ENCODE measurements at regions not wholly inside any gene's neighbourhood (a gene's known extent, or its start where the extent isn't known, plus 50 kb on each side); places are given as distances from the start of the nearest gene placed in this dataset.

DNA sequence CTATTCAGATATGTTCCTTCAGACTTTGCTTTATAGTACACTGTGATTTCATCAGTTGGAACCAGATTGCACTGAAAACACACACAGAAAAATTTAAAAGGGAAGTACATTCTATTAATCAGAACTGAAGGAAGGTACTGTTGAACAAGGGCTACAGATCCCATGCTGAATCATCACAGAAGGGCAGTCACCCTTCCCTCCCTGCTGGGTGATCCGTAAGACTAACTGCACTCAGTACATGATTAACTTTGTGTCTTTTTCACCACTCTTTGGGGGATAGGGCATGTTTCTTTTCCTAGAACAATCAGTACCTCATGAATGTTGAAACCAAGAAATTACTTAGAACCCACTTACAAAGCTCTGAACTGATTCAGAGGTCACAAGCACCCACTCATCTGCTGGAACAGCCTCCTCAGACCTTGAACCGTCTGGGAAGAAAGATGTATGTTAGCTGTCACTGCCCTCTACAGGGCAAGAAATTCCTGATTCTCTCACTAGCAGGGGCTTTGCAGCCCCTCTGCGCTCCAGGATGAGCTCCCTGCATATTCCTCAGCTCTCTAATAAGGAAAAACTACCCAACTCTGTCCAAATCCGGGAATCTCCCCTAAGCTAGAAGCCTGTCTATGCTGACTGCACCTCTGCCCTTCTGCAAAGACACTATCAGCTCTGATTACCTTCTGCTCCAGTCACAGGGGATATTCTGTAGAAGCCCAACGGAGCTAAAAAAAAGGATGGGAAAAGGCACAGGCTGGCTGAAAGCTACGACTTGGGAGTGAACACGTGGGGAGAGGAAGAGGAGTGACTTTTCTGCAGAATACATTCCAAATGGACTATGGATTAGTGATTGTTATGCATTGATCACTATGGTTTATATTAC, 51.0 kb downstream of the IARS1 start:
- no peak for ATAC-seq
- Histone ChIP-seq H3K27me3 (no peaks in the 10 kb centered on the region), H3K27ac (no peak overlapping the region), H3K36me3 (peaks cover 8 to 100% of the 10 kb centered on the region in 2 donors), H3K4me1 (no peaks in the 10 kb centered on the region), H3K4me3 (no peak overlapping the region), H3K9me3 (no peaks in the 10 kb centered on the region)
- TF ChIP-seq, protein P1, sequence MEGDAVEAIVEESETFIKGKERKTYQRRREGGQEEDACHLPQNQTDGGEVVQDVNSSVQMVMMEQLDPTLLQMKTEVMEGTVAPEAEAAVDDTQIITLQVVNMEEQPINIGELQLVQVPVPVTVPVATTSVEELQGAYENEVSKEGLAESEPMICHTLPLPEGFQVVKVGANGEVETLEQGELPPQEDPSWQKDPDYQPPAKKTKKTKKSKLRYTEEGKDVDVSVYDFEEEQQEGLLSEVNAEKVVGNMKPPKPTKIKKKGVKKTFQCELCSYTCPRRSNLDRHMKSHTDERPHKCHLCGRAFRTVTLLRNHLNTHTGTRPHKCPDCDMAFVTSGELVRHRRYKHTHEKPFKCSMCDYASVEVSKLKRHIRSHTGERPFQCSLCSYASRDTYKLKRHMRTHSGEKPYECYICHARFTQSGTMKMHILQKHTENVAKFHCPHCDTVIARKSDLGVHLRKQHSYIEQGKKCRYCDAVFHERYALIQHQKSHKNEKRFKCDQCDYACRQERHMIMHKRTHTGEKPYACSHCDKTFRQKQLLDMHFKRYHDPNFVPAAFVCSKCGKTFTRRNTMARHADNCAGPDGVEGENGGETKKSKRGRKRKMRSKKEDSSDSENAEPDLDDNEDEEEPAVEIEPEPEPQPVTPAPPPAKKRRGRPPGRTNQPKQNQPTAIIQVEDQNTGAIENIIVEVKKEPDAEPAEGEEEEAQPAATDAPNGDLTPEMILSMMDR (IDR thresholded peaks at IDR 0.05), result peak in 2 of 4 experiments; percentile 11 to 41
- no peak for TF ChIP-seq POLR2AphosphoS5 (IDR thresholded peaks at IDR 0.05)
- 45 to 49% methylated on average over 5 to 7 of the region's 7 CpGs for WGBS, 2 donors (ENCODE audit: low coverage in 1 of 2)

DNA sequence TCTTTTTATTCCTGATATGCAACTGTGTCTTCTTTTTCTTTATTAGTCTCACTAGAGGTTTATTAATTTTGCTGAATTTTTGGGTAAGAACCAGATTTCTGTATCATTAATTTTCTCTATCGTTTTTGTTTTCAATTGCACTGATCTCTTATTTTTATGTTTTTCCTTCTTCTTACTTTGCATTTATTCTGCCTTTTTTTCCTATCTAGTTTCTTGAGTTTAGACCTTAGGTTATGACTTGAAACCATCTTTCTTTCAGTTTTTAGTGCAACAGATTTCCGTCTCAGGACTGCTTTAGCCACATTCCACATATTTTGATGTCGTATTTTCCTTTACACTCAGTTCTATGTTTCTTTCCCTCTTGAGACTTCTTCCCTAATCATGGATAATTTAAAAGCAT, 56.6 kb downstream of the IARS1 start:
- H3K36me3 ChIP-seq, result peaks cover 5 to 98% of the 10 kb centered on the region in 2 donors

DNA sequence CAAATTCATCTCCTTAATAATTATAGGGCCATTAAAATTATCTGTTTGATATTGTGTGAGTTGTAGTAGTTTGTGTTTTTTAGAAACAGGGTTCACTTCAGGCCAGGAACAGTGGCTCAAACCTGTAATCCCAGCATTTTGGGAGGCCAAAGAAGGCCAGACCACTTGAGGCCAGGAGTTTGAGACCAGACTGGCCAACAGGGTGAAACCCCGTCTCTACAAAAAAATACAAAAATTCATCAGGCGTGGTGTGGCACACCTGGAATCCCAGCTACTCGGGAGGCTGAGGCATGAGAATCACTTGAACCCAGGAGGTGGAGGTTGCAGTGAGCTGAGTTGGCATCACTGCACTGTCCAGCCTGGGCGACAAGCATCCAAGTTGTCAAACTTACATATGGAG, 57.0 kb downstream of the IARS1 start:
- ATAC-seq, result no peak
- Histone ChIP-seq H3K36me3 (peaks cover 2 to 94% of the 10 kb centered on the region in 2 donors), H3K27me3 (no peaks in the 10 kb centered on the region), H3K9me3 (no peaks in the 10 kb centered on the region), H3K4me1 (no peaks in the 10 kb centered on the region), H3K4me3 (no peak overlapping the region), H3K27ac (no peak overlapping the region)
- TF ChIP-seq POLR2AphosphoS5 (IDR thresholded peaks at IDR 0.05) (no peak), EP300 (IDR thresholded peaks at IDR 0.05) (no peak), POLR2A (IDR thresholded peaks at IDR 0.05) (no peak)
- TF ChIP-seq, protein P1 (IDR thresholded peaks at IDR 0.05), result no peak
- 77 to 100% methylated on average over 3 to 4 of the region's 4 CpGs for WGBS, 2 donors (ENCODE audit: low coverage in 1 of 2)

More for the DNA sequence above, 56.6 kb downstream of the IARS1 start:
- no peaks in the 10 kb centered on the region for H3K4me1 ChIP-seq
- H3K9me3 ChIP-seq, result no peaks in the 10 kb centered on the region
- no peak overlapping the region for H3K4me3 ChIP-seq
- H3K27me3 ChIP-seq, result no peaks in the 10 kb centered on the region
- ATAC-seq, result no peak
- TF ChIP-seq POLR2A (IDR thresholded peaks at IDR 0.05) (no peak), POLR2AphosphoS5 (IDR thresholded peaks at IDR 0.05) (no peak), EP300 (IDR thresholded peaks at IDR 0.05) (no peak)
- TF ChIP-seq, protein P1 (IDR thresholded peaks at IDR 0.05), result no peak
- 97 to 100% methylated on average over 3 of the region's 3 CpGs for WGBS, 2 donors (ENCODE audit: low coverage in 1 of 2)
- no peak overlapping the region for H3K27ac ChIP-seq

DNA sequence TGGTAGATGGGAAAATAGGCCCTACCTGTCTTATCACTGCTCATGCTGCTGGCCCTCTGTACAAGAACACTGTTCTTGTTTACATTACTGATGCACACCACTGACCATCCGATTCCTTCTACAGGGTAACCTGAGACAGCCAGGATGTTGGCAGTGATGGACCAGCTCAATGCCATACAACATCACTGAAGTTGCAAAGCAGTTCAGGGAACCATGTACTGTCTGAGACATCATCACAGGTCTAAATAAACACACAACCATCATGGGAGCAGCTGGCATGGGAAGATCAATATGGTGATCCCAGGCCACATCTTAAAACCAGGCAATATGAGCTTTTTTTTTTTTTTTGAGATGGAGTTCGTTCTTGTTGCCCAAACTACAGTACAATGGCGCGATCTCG, 59.0 kb downstream of the IARS1 start:
- no peak overlapping the region for H3K4me3 ChIP-seq
- H3K27ac ChIP-seq, result no peak overlapping the region
- H3K4me1 ChIP-seq, result no peaks in the 10 kb centered on the region
- no peaks in the 10 kb centered on the region for H3K9me3 ChIP-seq
- WGBS, 2 donors (ENCODE audit: low coverage in 1 of 2), result 89 to 93% methylated on average over 4 of the region's 5 CpGs
- H3K27me3 ChIP-seq, result no peaks in the 10 kb centered on the region
- peaks cover 0 to 82% of the 10 kb centered on the region in 2 donors for H3K36me3 ChIP-seq
- TF ChIP-seq POLR2A (IDR thresholded peaks at IDR 0.05) (no peak), POLR2AphosphoS5 (IDR thresholded peaks at IDR 0.05) (no peak), EP300 (IDR thresholded peaks at IDR 0.05) (no peak)
- TF ChIP-seq, protein P1 (IDR thresholded peaks at IDR 0.05), result no peak
- ATAC-seq, result no peak

DNA sequence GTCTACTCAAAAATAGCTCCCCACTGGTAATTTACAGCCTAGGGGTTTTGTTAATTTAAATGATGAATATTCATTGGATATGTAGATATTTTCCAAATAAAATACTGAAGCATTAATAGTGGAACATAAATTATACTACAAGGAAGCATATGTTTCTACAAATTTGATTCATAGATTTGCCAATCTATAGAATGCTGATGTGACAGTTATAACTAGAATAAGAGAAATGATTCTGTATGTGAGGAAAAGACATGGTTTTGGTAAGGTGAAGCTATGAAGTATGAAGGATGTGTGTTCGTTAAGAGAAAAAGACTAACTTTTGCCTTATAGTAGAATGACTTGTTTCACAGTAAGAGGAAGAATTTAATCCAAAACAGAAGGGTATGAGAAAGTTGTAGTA, 61.3 kb downstream of the IARS1 start:
- H3K4me3 ChIP-seq, result no peak overlapping the region
- H3K27me3 ChIP-seq, result no peaks in the 10 kb centered on the region
- 77 to 100% methylated on average over 1 of the region's 1 CpG for WGBS, 2 donors (ENCODE audit: low coverage in 1 of 2)
- TF ChIP-seq POLR2AphosphoS5 (IDR thresholded peaks at IDR 0.05) (no peak), POLR2A (IDR thresholded peaks at IDR 0.05) (no peak), EP300 (IDR thresholded peaks at IDR 0.05) (no peak)
- TF ChIP-seq, protein P1 (IDR thresholded peaks at IDR 0.05), result no peak
- H3K9me3 ChIP-seq, result no peaks in the 10 kb centered on the region
- no peak for ATAC-seq
- H3K4me1 ChIP-seq, result no peaks in the 10 kb centered on the region
- H3K27ac ChIP-seq, result no peak overlapping the region
- H3K36me3 ChIP-seq, result peaks cover 0 to 82% of the 10 kb centered on the region in 2 donors
